Dermis blood vessel endothelial cell (primary cell): ENCODE measurements at regions not wholly inside any gene's neighbourhood (a gene's known extent, or its start where the extent isn't known, plus 50 kb on each side); places are given as distances from the start of the nearest gene placed in this dataset.
A peak's percentile ranks its signal among the peaks of the same experiment; 100 is the strongest.

Experiments
- DNase-seq: peaks from one replicate; pipeline ENCODE4 v3.0.0; 2010

- DNase-seq, result no peak
These were observed 81.7 kb upstream of the MSI2 start for GRCh38 chr17:57174591-57174990.

GRCh38 chr17:57178839-57179238, 77.5 kb upstream of the MSI2 start:
- DNase-seq, result no peak

GRCh38 chr17:57182621-57183020, 73.7 kb upstream of the MSI2 start:
- DNase-seq, result peak; percentile 68

- no peak for DNase-seq
These were observed 69.9 kb upstream of the MSI2 start for GRCh38 chr17:57186226-57187019.

GRCh38 chr17:57187391-57187790, 68.9 kb upstream of the MSI2 start:
- peak; percentile 30 for DNase-seq

- no peak for DNase-seq
These were observed 60.4 kb upstream of the MSI2 start for GRCh38 chr17:57195785-57196460.

GRCh38 chr17:57197466-57198071, 58.8 kb upstream of the MSI2 start:
- no peak for DNase-seq

- no peak for DNase-seq
These were observed 54.8 kb upstream of the MSI2 start for GRCh38 chr17:57201481-57201880.

GRCh38 chr17:57203040-57203439, 53.3 kb upstream of the MSI2 start:
- no peak for DNase-seq
